GM12878 (cell line): ENCODE measurements at regions not wholly inside any gene's neighbourhood (a gene's known extent, or its start where the extent isn't known, plus 50 kb on each side); places are given as distances from the start of the nearest gene placed in this dataset.

Source experiments
- BACH1 ChIP-seq: fragments of 450-650 bp; IDR thresholded peaks from 2 replicates; pipeline ENCODE4 v1.6.1; 2017; ENCODE audit warnings: mild to moderate bottlenecking, borderline replicate concordance
- HDGF ChIP-seq: fragments of 450-650 bp; IDR thresholded peaks from 2 replicates; pipeline ENCODE4 v1.6.1; 2016; ENCODE audit warnings: antibody characterized with exemption
- MTA2 ChIP-seq: fragments of 450-650 bp; IDR thresholded peaks from 2 replicates; pipeline ENCODE4 v1.6.1; 2016; ENCODE audit warnings: low read depth, mild to moderate bottlenecking, moderate library complexity
- RAD21 ChIP-seq: IDR thresholded peaks from 2 replicates; pipeline ENCODE4 v1.6.1; 2011; ENCODE audit warnings: mild to moderate bottlenecking, low read depth, low read length, moderate library complexity; ENCODE audit not compliant: insufficient read depth
- RAD51 ChIP-seq: fragments of 450-650 bp; IDR thresholded peaks from 2 replicates; pipeline ENCODE4 v1.6.1; 2016; ENCODE audit warnings: moderate library complexity, mild to moderate bottlenecking, inconsistent platforms
- RCOR1 ChIP-seq: conservative IDR thresholded peaks from 2 replicates; pipeline ENCODE4 v1.6.1; 2012; ENCODE audit warnings: low read depth, low read length, improper control_type of control experiment
- WRNIP1 ChIP-seq: IDR thresholded peaks from 2 replicates; pipeline ENCODE4 v1.6.1; 2011; ENCODE audit warnings: low read depth, low read length, improper control_type of control experiment, borderline replicate concordance
- ZNF384 ChIP-seq: IDR thresholded peaks from 2 replicates; pipeline ENCODE4 v1.6.1; 2012; ENCODE audit warnings: low read depth, mild to moderate bottlenecking, low read length, improper control_type of control experiment, borderline replicate concordance
- TF ChIP-seq, protein P1 (sequence below), 3 experiments: IDR thresholded peaks in 2 of 3; conservative IDR thresholded peaks in 1 of 3; 2 replicates each; pipeline ENCODE4 v1.5.1; 2011; ENCODE audit warnings: low read depth in 3 of 3, low read length in 3 of 3, mild to moderate bottlenecking in 3 of 3, control low read depth in 2 of 3, moderate library complexity in 2 of 3, inconsistent platforms in 1 of 3, mixed read lengths in 1 of 3; ENCODE audit not compliant: control insufficient read depth in 2 of 3, insufficient read depth in 1 of 3; ENCODE audit errors: extremely low read depth in 1 of 3
- TF ChIP-seq, protein P2 (sequence below): IDR thresholded peaks from 2 replicates; pipeline ENCODE4 v1.6.1; 2011; ENCODE audit warnings: low read depth, mild to moderate bottlenecking, low read length, moderate library complexity, borderline replicate concordance; ENCODE audit errors: extremely low read depth
- TF ChIP-seq, protein P3 (sequence below): fragments of 450-650 bp; formaldehyde crosslinking; IDR thresholded peaks from 2 replicates; pipeline ENCODE4 v1.5.0; 2022; ENCODE audit warnings: mild to moderate bottlenecking, missing genetic modification characterization

DNA sequence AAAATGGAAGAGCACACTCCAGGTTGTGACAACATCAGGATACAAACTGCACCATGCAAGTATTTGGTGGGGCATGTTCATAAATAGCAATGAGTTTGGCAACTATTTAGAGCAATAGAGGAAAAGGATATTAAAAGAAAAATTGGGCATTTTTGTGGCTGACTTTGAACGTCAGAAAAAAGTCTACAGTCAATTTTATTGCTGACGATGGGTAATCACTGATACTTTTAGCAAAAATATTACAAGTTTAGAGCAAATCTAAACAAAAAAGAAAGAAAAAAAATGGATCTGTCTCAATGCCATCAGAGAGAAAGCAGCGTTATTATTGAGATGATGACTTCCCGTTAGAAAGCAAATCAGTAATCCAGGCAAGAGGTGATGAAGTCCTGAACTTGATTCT, 65.2 kb downstream of the CGGBP1 start:
- TF ChIP-seq, protein P1, sequence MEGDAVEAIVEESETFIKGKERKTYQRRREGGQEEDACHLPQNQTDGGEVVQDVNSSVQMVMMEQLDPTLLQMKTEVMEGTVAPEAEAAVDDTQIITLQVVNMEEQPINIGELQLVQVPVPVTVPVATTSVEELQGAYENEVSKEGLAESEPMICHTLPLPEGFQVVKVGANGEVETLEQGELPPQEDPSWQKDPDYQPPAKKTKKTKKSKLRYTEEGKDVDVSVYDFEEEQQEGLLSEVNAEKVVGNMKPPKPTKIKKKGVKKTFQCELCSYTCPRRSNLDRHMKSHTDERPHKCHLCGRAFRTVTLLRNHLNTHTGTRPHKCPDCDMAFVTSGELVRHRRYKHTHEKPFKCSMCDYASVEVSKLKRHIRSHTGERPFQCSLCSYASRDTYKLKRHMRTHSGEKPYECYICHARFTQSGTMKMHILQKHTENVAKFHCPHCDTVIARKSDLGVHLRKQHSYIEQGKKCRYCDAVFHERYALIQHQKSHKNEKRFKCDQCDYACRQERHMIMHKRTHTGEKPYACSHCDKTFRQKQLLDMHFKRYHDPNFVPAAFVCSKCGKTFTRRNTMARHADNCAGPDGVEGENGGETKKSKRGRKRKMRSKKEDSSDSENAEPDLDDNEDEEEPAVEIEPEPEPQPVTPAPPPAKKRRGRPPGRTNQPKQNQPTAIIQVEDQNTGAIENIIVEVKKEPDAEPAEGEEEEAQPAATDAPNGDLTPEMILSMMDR (IDR thresholded peaks at IDR 0.05 in 2 of 3, conservative IDR thresholded peaks at IDR 0.05 in 1 of 3; ENCODE audit: control insufficient read depth in 2 of 3, extremely low read depth in 1 of 3, insufficient read depth in 1 of 3, low read depth in 3 of 3, low read length in 3 of 3), result no peak
- TF ChIP-seq BACH1 (no peak), RAD21 (no peak), RCOR1 (no peak), ZNF384 (no peak), MTA2 (no peak), RAD51 (no peak), HDGF (no peak), WRNIP1 (no peak)
- TF ChIP-seq, protein P2, sequence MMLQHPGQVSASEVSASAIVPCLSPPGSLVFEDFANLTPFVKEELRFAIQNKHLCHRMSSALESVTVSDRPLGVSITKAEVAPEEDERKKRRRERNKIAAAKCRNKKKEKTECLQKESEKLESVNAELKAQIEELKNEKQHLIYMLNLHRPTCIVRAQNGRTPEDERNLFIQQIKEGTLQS, result no peak
- TF ChIP-seq, protein P3, sequence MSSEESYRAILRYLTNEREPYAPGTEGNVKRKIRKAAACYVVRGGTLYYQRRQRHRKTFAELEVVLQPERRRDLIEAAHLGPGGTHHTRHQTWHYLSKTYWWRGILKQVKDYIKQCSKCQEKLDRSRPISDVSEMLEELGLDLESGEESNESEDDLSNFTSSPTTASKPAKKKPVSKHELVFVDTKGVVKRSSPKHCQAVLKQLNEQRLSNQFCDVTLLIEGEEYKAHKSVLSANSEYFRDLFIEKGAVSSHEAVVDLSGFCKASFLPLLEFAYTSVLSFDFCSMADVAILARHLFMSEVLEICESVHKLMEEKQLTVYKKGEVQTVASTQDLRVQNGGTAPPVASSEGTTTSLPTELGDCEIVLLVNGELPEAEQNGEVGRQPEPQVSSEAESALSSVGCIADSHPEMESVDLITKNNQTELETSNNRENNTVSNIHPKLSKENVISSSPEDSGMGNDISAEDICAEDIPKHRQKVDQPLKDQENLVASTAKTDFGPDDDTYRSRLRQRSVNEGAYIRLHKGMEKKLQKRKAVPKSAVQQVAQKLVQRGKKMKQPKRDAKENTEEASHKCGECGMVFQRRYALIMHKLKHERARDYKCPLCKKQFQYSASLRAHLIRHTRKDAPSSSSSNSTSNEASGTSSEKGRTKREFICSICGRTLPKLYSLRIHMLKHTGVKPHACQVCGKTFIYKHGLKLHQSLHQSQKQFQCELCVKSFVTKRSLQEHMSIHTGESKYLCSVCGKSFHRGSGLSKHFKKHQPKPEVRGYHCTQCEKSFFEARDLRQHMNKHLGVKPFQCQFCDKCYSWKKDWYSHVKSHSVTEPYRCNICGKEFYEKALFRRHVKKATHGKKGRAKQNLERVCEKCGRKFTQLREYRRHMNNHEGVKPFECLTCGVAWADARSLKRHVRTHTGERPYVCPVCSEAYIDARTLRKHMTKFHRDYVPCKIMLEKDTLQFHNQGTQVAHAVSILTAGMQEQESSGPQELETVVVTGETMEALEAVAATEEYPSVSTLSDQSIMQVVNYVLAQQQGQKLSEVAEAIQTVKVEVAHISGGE (CRISPR knock-in tag), result no peak
